Uterus (tissue), 2 donors: ENCODE measurements at regions not wholly inside any gene's neighbourhood (a gene's known extent, or its start where the extent isn't known, plus 50 kb on each side); places are given as distances from the start of the nearest gene placed in this dataset.

ENCODE experiments used
- CTCF ChIP-seq, 4 experiments: fragments of 200-600 bp in 2 of 4; fragments of 450-650 bp in 2 of 4; sonication (generic) in 2 of 4; IDR thresholded peaks; one replicate each; pipeline ENCODE4 v1.5.1; 2016 to 2019; ENCODE audit warnings: antibody characterized with exemption in 4 of 4, mild to moderate bottlenecking in 2 of 4, moderate library complexity in 1 of 4
- POLR2A ChIP-seq, 2 donors: fragments of 450-650 bp; IDR thresholded peaks; one replicate each; pipeline ENCODE4 v1.6.1; 2016; ENCODE audit warnings: antibody characterized with exemption in 2 of 2, mild to moderate bottlenecking in 1 of 2, moderate library complexity in 1 of 2

- TF ChIP-seq CTCF (IDR thresholded peaks at IDR 0.05) (no peak), POLR2A (IDR thresholded peaks at IDR 0.05) (no peak)
These were observed 225.8 kb upstream of the CPHXL start for GRCh38 chr16:75952124-75952523.
